OCI-LY1 (cell line): ENCODE measurements at regions not wholly inside any gene's neighbourhood (a gene's known extent, or its start where the extent isn't known, plus 50 kb on each side); places are given as distances from the start of the nearest gene placed in this dataset.

ENCODE experiments used
- EZH2 ChIP-seq: fragments of 200-600 bp; sonication (generic), shearing (Covaris generic); IDR thresholded peaks from 2 replicates; pipeline ENCODE4 v1.8.0; 2017; ENCODE audit warnings: borderline replicate concordance, mixed run types, mild to moderate bottlenecking, antibody characterized with exemption, low read length, moderate library complexity, mixed read lengths
- TF ChIP-seq, protein P1 (sequence below): fragments of 200-600 bp; sonication (generic), shearing (Covaris generic); IDR thresholded peaks from 2 replicates; pipeline ENCODE4 v1.5.1; 2017; ENCODE audit warnings: mild to moderate bottlenecking, antibody characterized with exemption, low read length, moderate library complexity, mixed read lengths

- no peak for TF ChIP-seq EZH2
- TF ChIP-seq, protein P1, sequence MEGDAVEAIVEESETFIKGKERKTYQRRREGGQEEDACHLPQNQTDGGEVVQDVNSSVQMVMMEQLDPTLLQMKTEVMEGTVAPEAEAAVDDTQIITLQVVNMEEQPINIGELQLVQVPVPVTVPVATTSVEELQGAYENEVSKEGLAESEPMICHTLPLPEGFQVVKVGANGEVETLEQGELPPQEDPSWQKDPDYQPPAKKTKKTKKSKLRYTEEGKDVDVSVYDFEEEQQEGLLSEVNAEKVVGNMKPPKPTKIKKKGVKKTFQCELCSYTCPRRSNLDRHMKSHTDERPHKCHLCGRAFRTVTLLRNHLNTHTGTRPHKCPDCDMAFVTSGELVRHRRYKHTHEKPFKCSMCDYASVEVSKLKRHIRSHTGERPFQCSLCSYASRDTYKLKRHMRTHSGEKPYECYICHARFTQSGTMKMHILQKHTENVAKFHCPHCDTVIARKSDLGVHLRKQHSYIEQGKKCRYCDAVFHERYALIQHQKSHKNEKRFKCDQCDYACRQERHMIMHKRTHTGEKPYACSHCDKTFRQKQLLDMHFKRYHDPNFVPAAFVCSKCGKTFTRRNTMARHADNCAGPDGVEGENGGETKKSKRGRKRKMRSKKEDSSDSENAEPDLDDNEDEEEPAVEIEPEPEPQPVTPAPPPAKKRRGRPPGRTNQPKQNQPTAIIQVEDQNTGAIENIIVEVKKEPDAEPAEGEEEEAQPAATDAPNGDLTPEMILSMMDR: no peak
These were observed 1252.9 kb downstream of the CDY2B start for GRCh38 chrY:16627122-16627521.
